B cell (primary cell): ENCODE measurements at regions not wholly inside any gene's neighbourhood (a gene's known extent, or its start where the extent isn't known, plus 50 kb on each side); places are given as distances from the start of the nearest gene placed in this dataset.

Source experiments
- ATAC-seq: fragments of 200-7000 bp; cut with Tn5 transposase; one replicate; pipeline ENCODE4 v1.10.0; 2021; ENCODE audit warnings: low read depth, mild to moderate bottlenecking, moderate number of reproducible peaks, moderate library complexity
- CTCF ChIA-PET: fragments of 350-600 bp; sonication (Branson Sonifier 250); formaldehyde crosslinking; loops from one replicate; lab custom pipeline; 2021; ENCODE audit warnings: antibody characterized with exemption, inconsistent platforms; lab: Charles Lee
- POLR2A ChIA-PET: fragments of 350-600 bp; sonication (Branson Sonifier 250); formaldehyde crosslinking; loops from one replicate; lab custom pipeline; 2021; ENCODE audit warnings: antibody characterized with exemption; lab: Charles Lee
- DNase-seq: peaks from one replicate; pipeline ENCODE4 v3.0.0; 2013
- H2AFZ ChIP-seq: 2 replicates; pipeline ENCODE4 v1.6.1; 2012; ENCODE audit warnings: mild to moderate bottlenecking, low read depth, low read length; ENCODE audit not compliant: insufficient read depth, poor library complexity, severe bottlenecking
- H3K27ac ChIP-seq, 2 donors: 1 replicate in 1 of 2; 2 replicates in 1 of 2; pipeline ENCODE4 v1.5.1; 2012 to 2013; ENCODE audit warnings: low read length in 2 of 2, mild to moderate bottlenecking in 2 of 2, moderate library complexity in 1 of 2
- H3K27me3 ChIP-seq, 4 experiments: fragments of 200-600 bp in 1 of 4; sonication (generic) in 1 of 4; replicated peaks in 1 of 4; 1 replicate in 2 of 4; 2 replicates in 2 of 4; pipeline versions ENCODE4 v1.6.1 to v1.7.0; 2013 to 2016; ENCODE audit warnings: low read length in 3 of 4, mild to moderate bottlenecking in 2 of 4, mixed read lengths in 1 of 4, moderate library complexity in 1 of 4; ENCODE audit not compliant: insufficient read depth in 4 of 4, control insufficient read depth in 3 of 4; ENCODE audit errors: control extremely low read depth in 1 of 4
- H3K36me3 ChIP-seq, 2 experiments: replicated peaks in 1 of 2; 1 replicate in 1 of 2; 2 replicates in 1 of 2; pipeline versions ENCODE4 v1.6.1 to v1.7.1; 2013; ENCODE audit warnings: low read length in 1 of 2; ENCODE audit not compliant: insufficient read depth in 2 of 2, control insufficient read depth in 1 of 2; ENCODE audit errors: control extremely low read depth in 1 of 2, extremely low read depth in 1 of 2
- H3K4me1 ChIP-seq, 2 donors: fragments of 200-600 bp in 1 of 2; sonication (generic) in 1 of 2; 1 replicate in 1 of 2; 2 replicates in 1 of 2; pipeline versions ENCODE4 v1.5.1 to v1.6.1; 2013 to 2017; ENCODE audit warnings: low read length in 2 of 2; ENCODE audit not compliant: control insufficient read depth in 2 of 2, insufficient read depth in 2 of 2
- H3K4me2 ChIP-seq: replicated peaks from 2 replicates; pipeline ENCODE3; 2012; ENCODE audit warnings: mild to moderate bottlenecking, low read depth, low read length; ENCODE audit not compliant: poor library complexity, severe bottlenecking
- H3K4me3 ChIP-seq, 5 experiments: fragments of 200-600 bp in 1 of 5; sonication (generic) in 1 of 5; 1 replicate in 3 of 5; 2 replicates in 2 of 5; pipeline versions ENCODE4 v1.5.1 to v1.7.0; 2011 to 2016; ENCODE audit warnings: low read length in 4 of 5, mild to moderate bottlenecking in 4 of 5, low read depth in 2 of 5, control low read depth in 1 of 5, moderate library complexity in 1 of 5; ENCODE audit not compliant: insufficient read depth in 1 of 5; ENCODE audit errors: control extremely low read depth in 1 of 5, extremely low read depth in 1 of 5
- H3K79me2 ChIP-seq: fragments of 200-600 bp; sonication (generic); one replicate; pipeline ENCODE4 v1.6.0; 2016; ENCODE audit warnings: low read length; ENCODE audit not compliant: control insufficient read depth, insufficient read depth
- H3K9ac ChIP-seq: fragments of 200-600 bp; sonication (generic); 2 replicates; pipeline ENCODE4 v1.6.1; 2017; ENCODE audit warnings: mild to moderate bottlenecking, low read length, moderate library complexity
- H3K9me3 ChIP-seq, 3 donors: one replicate each; pipeline versions ENCODE4 v1.6.1 to v1.7.1; 2013; ENCODE audit warnings: low read length in 2 of 3; ENCODE audit not compliant: control insufficient read depth in 2 of 3, insufficient read depth in 1 of 3; ENCODE audit errors: control extremely low read depth in 1 of 3
- H4K20me1 ChIP-seq: 2 replicates; pipeline ENCODE4 v1.6.0; 2012; ENCODE audit warnings: mild to moderate bottlenecking, low read length; ENCODE audit not compliant: insufficient read depth, control insufficient read depth, poor library complexity, severe bottlenecking
- H3K27ac Mint-ChIP-seq: one replicate; pipeline ENCODE4 v1.8.0; 2021; ENCODE audit warnings: mixed read lengths
- H3K27me3 Mint-ChIP-seq: one replicate; pipeline ENCODE4 v1.8.0; 2021; ENCODE audit warnings: mixed read lengths
- H3K4me1 Mint-ChIP-seq: one replicate; pipeline ENCODE4 v1.8.0; 2021; ENCODE audit warnings: mixed read lengths
- H3K4me3 Mint-ChIP-seq: one replicate; pipeline ENCODE4 v1.8.0; 2021; ENCODE audit warnings: mixed read lengths
- H3K9me3 Mint-ChIP-seq: one replicate; pipeline ENCODE4 v1.8.0; 2022; ENCODE audit warnings: mixed read lengths; ENCODE audit not compliant: insufficient read depth
- EZH2 ChIP-seq: IDR thresholded peaks from 2 replicates; pipeline ENCODE4 v1.6.1; 2012; ENCODE audit warnings: borderline replicate concordance, low read depth, mild to moderate bottlenecking, moderate library complexity, low read length; ENCODE audit not compliant: insufficient read depth, poor library complexity, severe bottlenecking
- WGBS: methylation state at CpG from one replicate; pipeline ENCODE4 v1.1.5; 2013; ENCODE audit warnings: missing lambda C conversion rate; ENCODE audit not compliant: insufficient coverage; 5-methylcytosine and 5-hydroxymethylcytosine counted together
- intact Hi-C: fragments of 100-400 bp; cut with micrococcal nuclease; formaldehyde crosslinking; loops from one replicate; pipeline ENCODE4 v1.10.0; 2022
- TF ChIP-seq, protein P1 (sequence below): fragments of 200-600 bp; IDR thresholded peaks from one replicate; pipeline ENCODE4 v1.8.0; 2022; ENCODE audit warnings: antibody characterized with exemption, mild to moderate bottlenecking

- Histone ChIP-seq H3K27me3 (peaks cover 0 to 28% (median 0%) of the 10 kb centered on the region in 4 experiments), H3K27ac (no peak overlapping the region), H3K4me1 (no peaks in the 10 kb centered on the region), H3K4me3 (no peak overlapping the region), H3K36me3 (no peaks in the 10 kb centered on the region), H3K9me3 (no peaks in the 10 kb centered on the region), H4K20me1 (no peaks in the 10 kb centered on the region), H3K79me2 (no peaks in the 10 kb centered on the region), H3K9ac (no peak overlapping the region), H3K4me2 (no peak overlapping the region), H2AFZ (no peak overlapping the region)
- peaks cover 3% of the 10 kb centered on the region for H3K4me1 Mint-ChIP-seq
- TF ChIP-seq EZH2, result no peak
- TF ChIP-seq, protein P1, sequence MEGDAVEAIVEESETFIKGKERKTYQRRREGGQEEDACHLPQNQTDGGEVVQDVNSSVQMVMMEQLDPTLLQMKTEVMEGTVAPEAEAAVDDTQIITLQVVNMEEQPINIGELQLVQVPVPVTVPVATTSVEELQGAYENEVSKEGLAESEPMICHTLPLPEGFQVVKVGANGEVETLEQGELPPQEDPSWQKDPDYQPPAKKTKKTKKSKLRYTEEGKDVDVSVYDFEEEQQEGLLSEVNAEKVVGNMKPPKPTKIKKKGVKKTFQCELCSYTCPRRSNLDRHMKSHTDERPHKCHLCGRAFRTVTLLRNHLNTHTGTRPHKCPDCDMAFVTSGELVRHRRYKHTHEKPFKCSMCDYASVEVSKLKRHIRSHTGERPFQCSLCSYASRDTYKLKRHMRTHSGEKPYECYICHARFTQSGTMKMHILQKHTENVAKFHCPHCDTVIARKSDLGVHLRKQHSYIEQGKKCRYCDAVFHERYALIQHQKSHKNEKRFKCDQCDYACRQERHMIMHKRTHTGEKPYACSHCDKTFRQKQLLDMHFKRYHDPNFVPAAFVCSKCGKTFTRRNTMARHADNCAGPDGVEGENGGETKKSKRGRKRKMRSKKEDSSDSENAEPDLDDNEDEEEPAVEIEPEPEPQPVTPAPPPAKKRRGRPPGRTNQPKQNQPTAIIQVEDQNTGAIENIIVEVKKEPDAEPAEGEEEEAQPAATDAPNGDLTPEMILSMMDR, result no peak
- ATAC-seq (no peak), DNase-seq (no peak)
- intact Hi-C loops, result no loop called here
- H3K9me3 Mint-ChIP-seq, result no peaks in the 10 kb centered on the region
- 94% methylated on average over 4 of the region's 4 CpGs for WGBS
- POLR2A ChIA-PET, result no interaction called here
- H3K27ac Mint-ChIP-seq, result no peak overlapping the region
- H3K27me3 Mint-ChIP-seq, result peaks cover 32% of the 10 kb centered on the region
- CTCF ChIA-PET, result interaction anchor here (0.8 kb wide), 1 partner anchor 128 kb away, joined by 3 read pairs; no protein-coding TSS in a partner anchor
- no peak overlapping the region for H3K4me3 Mint-ChIP-seq
Measured at GRCh38 chr1:53406551-53407235, 52.5 kb upstream of the DMRTB1 start.

- peaks cover 0 to 22% (median 0%) of the 10 kb centered on the region in 4 experiments for H3K27me3 ChIP-seq
- no peak for ATAC-seq
- intact Hi-C loops, result no loop called here
- no peaks in the 10 kb centered on the region for H4K20me1 ChIP-seq
- H3K79me2 ChIP-seq, result no peaks in the 10 kb centered on the region
- CTCF ChIA-PET, result interaction anchor here (1.0 to 1.1 kb wide), 2 partner anchors 15 to 130 kb away, joined by 3 to 5 read pairs; no protein-coding TSS in a partner anchor
- H3K4me1 ChIP-seq, result no peaks in the 10 kb centered on the region
- H3K4me3 ChIP-seq, result no peak overlapping the region
- Mint-ChIP-seq H3K9me3 (no peaks in the 10 kb centered on the region), H3K4me1 (peaks cover 3% of the 10 kb centered on the region), H3K4me3 (no peak overlapping the region), H3K27me3 (peaks cover 26% of the 10 kb centered on the region), H3K27ac (no peak overlapping the region)
- TF ChIP-seq EZH2, result no peak
- TF ChIP-seq, protein P1, result no peak
- POLR2A ChIA-PET, result no interaction called here
- no peaks in the 10 kb centered on the region for H3K36me3 ChIP-seq
- DNase-seq, result no peak
- H3K9me3 ChIP-seq, result no peaks in the 10 kb centered on the region
- H2AFZ ChIP-seq, result no peak overlapping the region
- 96% methylated on average over 4 of the region's 6 CpGs for WGBS
- H3K4me2 ChIP-seq, result no peak overlapping the region
- no peak overlapping the region for H3K9ac ChIP-seq
- H3K27ac ChIP-seq, result no peak overlapping the region
Measured at GRCh38 chr1:53408013-53408754, 51.0 kb upstream of the DMRTB1 start.
